H1 (cell line): ENCODE measurements at regions not wholly inside any gene's neighbourhood (a gene's known extent, or its start where the extent isn't known, plus 50 kb on each side); places are given as distances from the start of the nearest gene placed in this dataset.

Experiments
- CTCF ChIA-PET: fragments of 300-600 bp; sonication (Branson Sonifier 250); formaldehyde crosslinking; loops from one replicate; lab custom pipeline; 2021; ENCODE audit not compliant: partially characterized antibody; lab: Charles Lee
- POLR2A ChIA-PET: fragments of 300-600 bp; sonication (Branson Sonifier 250); formaldehyde crosslinking; loops from one replicate; lab custom pipeline; 2021; ENCODE audit warnings: inconsistent platforms; ENCODE audit not compliant: partially characterized antibody; lab: Charles Lee
- DNase-seq, 2 experiments: peaks; one replicate each; pipeline versions ENCODE4 v3.0.0 to v3.0.0-alpha.2; 2010 to 2022; ENCODE audit warnings: low spot score in 2 of 2, low read depth in 1 of 2, mixed read lengths in 1 of 2
- FAIRE-seq: peaks from 2 replicates; lab custom pipeline; 2011; peaks lifted over from hg19 to GRCh38; lab: Jason Lieb, UNC
- H2AFZ ChIP-seq: 2 replicates; pipeline ENCODE4 v1.8.1; 2012; ENCODE audit warnings: low read length, inconsistent platforms
- H2AK5ac ChIP-seq: 2 replicates; pipeline ENCODE4 v1.6.1; 2013; ENCODE audit warnings: low read depth, low read length
- H2BK120ac ChIP-seq: replicated peaks from 2 replicates; pipeline ENCODE3; 2013; ENCODE audit warnings: low read depth, low read length, inconsistent platforms
- H2BK12ac ChIP-seq: 2 replicates; pipeline ENCODE4 v1.6.1; 2013; ENCODE audit warnings: low read depth, low read length
- H2BK15ac ChIP-seq: 2 replicates; pipeline ENCODE4 v1.6.1; 2013; ENCODE audit warnings: low read length
- H2BK20ac ChIP-seq: 2 replicates; pipeline ENCODE4 v1.6.1; 2013; ENCODE audit warnings: low read length
- H2BK5ac ChIP-seq: 2 replicates; pipeline ENCODE4 v1.6.1; 2013; ENCODE audit warnings: low read depth, low read length
- H3K14ac ChIP-seq: 2 replicates; pipeline ENCODE4 v1.6.1; 2013; ENCODE audit warnings: inconsistent platforms; ENCODE audit not compliant: insufficient read length
- H3K18ac ChIP-seq: 2 replicates; pipeline ENCODE4 v1.6.1; 2013; ENCODE audit warnings: low read length; ENCODE audit errors: extremely low read depth
- H3K23ac ChIP-seq: 2 replicates; pipeline ENCODE4 v1.6.1; 2013; ENCODE audit warnings: inconsistent platforms; ENCODE audit not compliant: insufficient read length
- H3K23me2 ChIP-seq: 2 replicates; pipeline ENCODE4 v1.6.1; 2013; ENCODE audit warnings: low read depth, low read length
- H3K27ac ChIP-seq: 2 replicates; pipeline ENCODE4 v1.6.1; 2011; ENCODE audit warnings: low read depth, low read length, inconsistent platforms
- H3K27me3 ChIP-seq, 4 experiments: replicated peaks in 1 of 4; 1 replicate in 1 of 4; 2 replicates in 3 of 4; pipeline versions ENCODE4 v1.6.1 to v1.8.1; 2011 to 2013; ENCODE audit warnings: low read length in 3 of 4, mild to moderate bottlenecking in 3 of 4, inconsistent platforms in 2 of 4, mixed read lengths in 2 of 4, moderate library complexity in 1 of 4; ENCODE audit not compliant: control insufficient read depth in 3 of 4, insufficient read depth in 3 of 4; ENCODE audit errors: extremely low read depth in 1 of 4
- H3K36me3 ChIP-seq, 4 experiments: 2 replicates each; pipeline versions ENCODE4 v1.6.1 to v1.8.1; 2011 to 2013; ENCODE audit warnings: mild to moderate bottlenecking in 4 of 4, low read length in 3 of 4, moderate library complexity in 2 of 4, control low read depth in 1 of 4, inconsistent platforms in 1 of 4; ENCODE audit not compliant: insufficient read depth in 4 of 4, control insufficient read depth in 2 of 4
- H3K4ac ChIP-seq: replicated peaks from 2 replicates; pipeline ENCODE3; 2013; ENCODE audit warnings: low read length, low read depth, mixed read lengths, inconsistent platforms; ENCODE audit not compliant: insufficient read length
- H3K4me1 ChIP-seq, 4 experiments: replicated peaks in 1 of 4; 1 replicate in 1 of 4; 2 replicates in 3 of 4; pipeline versions ENCODE4 v1.6.1 to v1.8.1; 2011 to 2013; ENCODE audit warnings: low read length in 3 of 4, inconsistent platforms in 2 of 4, mixed read lengths in 1 of 4; ENCODE audit not compliant: insufficient read depth in 4 of 4, control insufficient read depth in 3 of 4
- H3K4me2 ChIP-seq, 2 experiments: 2 replicates each; pipeline versions ENCODE4 v1.6.1 to v1.8.1; 2011 to 2013; ENCODE audit warnings: low read depth in 2 of 2, low read length in 2 of 2, control low read depth in 1 of 2, inconsistent platforms in 1 of 2, mild to moderate bottlenecking in 1 of 2; ENCODE audit not compliant: insufficient read depth in 1 of 2
- H3K4me3 ChIP-seq, 4 experiments: fragments of 200-600, 300-600 bp in 1 of 4; sonication (generic), shearing (Covaris generic), sonication (Bioruptor Twin) in 1 of 4; 2 replicates each; pipeline versions ENCODE4 v1.5.1 to v1.8.1; 2011 to 2016; ENCODE audit warnings: low read length in 4 of 4, low read depth in 3 of 4, control low read depth in 2 of 4, inconsistent platforms in 2 of 4, mild to moderate bottlenecking in 2 of 4, mixed read lengths in 1 of 4, moderate library complexity in 1 of 4; ENCODE audit not compliant: insufficient read depth in 2 of 4; ENCODE audit errors: extremely low read depth in 1 of 4
- H3K56ac ChIP-seq: replicated peaks from 2 replicates; pipeline ENCODE3; 2013; ENCODE audit warnings: low read depth, mild to moderate bottlenecking, mixed read lengths, low read length, inconsistent platforms; ENCODE audit not compliant: insufficient read length
- H3K79me1 ChIP-seq: 2 replicates; pipeline ENCODE4 v1.6.1; 2013; ENCODE audit warnings: low read depth, low read length, control low read depth
- H3K79me2 ChIP-seq, 2 experiments: 2 replicates each; pipeline versions ENCODE4 v1.6.1 to v1.8.1; 2012 to 2013; ENCODE audit warnings: low read length in 2 of 2, mild to moderate bottlenecking in 2 of 2, inconsistent platforms in 1 of 2; ENCODE audit not compliant: insufficient read depth in 2 of 2, control insufficient read depth in 1 of 2
- H3K9ac ChIP-seq, 4 experiments: replicated peaks in 1 of 4; 1 replicate in 1 of 4; 2 replicates in 3 of 4; pipeline versions ENCODE4 v1.6.1 to v1.8.1; 2011 to 2013; ENCODE audit warnings: low read depth in 3 of 4, low read length in 3 of 4, control low read depth in 2 of 4, mild to moderate bottlenecking in 2 of 4, moderate library complexity in 2 of 4, inconsistent platforms in 1 of 4; ENCODE audit errors: extremely low read depth in 1 of 4
- H3K9me3 ChIP-seq, 2 experiments: 2 replicates each; pipeline versions ENCODE4 v1.6.1 to v1.8.1; 2012 to 2013; ENCODE audit warnings: mild to moderate bottlenecking in 2 of 2, moderate library complexity in 2 of 2, control low read depth in 1 of 2, inconsistent platforms in 1 of 2, low read depth in 1 of 2, low read length in 1 of 2, mixed read lengths in 1 of 2; ENCODE audit not compliant: insufficient read depth in 2 of 2
- H4K20me1 ChIP-seq, 2 experiments: replicated peaks in 1 of 2; 2 replicates each; pipeline versions ENCODE3 to v1.8.1; 2011 to 2013; ENCODE audit warnings: inconsistent platforms in 2 of 2, low read length in 2 of 2, mild to moderate bottlenecking in 1 of 2; ENCODE audit not compliant: insufficient read depth in 2 of 2, control insufficient read depth in 1 of 2
- H4K5ac ChIP-seq: 2 replicates; pipeline ENCODE4 v1.6.1; 2013; ENCODE audit warnings: low read length, low read depth, mixed read lengths, inconsistent platforms; ENCODE audit not compliant: insufficient read length
- H4K8ac ChIP-seq: 2 replicates; pipeline ENCODE4 v1.8.0; 2013; ENCODE audit warnings: mild to moderate bottlenecking, moderate library complexity, low read length, inconsistent platforms; ENCODE audit not compliant: insufficient read depth; ENCODE audit errors: extremely low read depth
- H4K91ac ChIP-seq: replicated peaks from 2 replicates; pipeline ENCODE3; 2013; ENCODE audit warnings: low read length, mixed read lengths, inconsistent platforms; ENCODE audit not compliant: insufficient read length
- WGBS, 2 experiments: shearing (Covaris generic) in 1 of 2; methylation state at CpG; one replicate each; pipeline versions ENCODE4 v1.1.6 to v1.1.7; 2013 to 2015; ENCODE audit warnings: low lambda C conversion rate in 2 of 2, mixed read lengths in 2 of 2, inconsistent platforms in 1 of 2, low coverage in 1 of 2, missing lambda C conversion rate in 1 of 2; ENCODE audit not compliant: insufficient replicate concordance in 2 of 2, insufficient coverage in 1 of 2, insufficient read length in 1 of 2; ENCODE audit errors: extremely low coverage in 1 of 2, missing lambda C conversion rate in 1 of 2; 5-methylcytosine and 5-hydroxymethylcytosine counted together

GRCh38 chr16:86211800-86212199 lies 298.5 kb upstream of the FOXF1 start:
- H4K20me1 ChIP-seq, result no peaks in the 10 kb centered on the region

More at GRCh38 chr16:86211800-86212199, 298.5 kb upstream of the FOXF1 start:
- Histone ChIP-seq H2AFZ (no peak overlapping the region), H3K14ac (no peak overlapping the region), H3K18ac (no peak overlapping the region), H3K4ac (no peak overlapping the region), H4K5ac (no peak overlapping the region), H2BK15ac (no peak overlapping the region), H3K27ac (no peak overlapping the region), H3K79me2 (no peaks in the 10 kb centered on the region), H2BK12ac (no peak overlapping the region), H2AK5ac (no peak overlapping the region), H3K9ac (no peak overlapping the region), H3K79me1 (no peaks in the 10 kb centered on the region; the same call in none of the 2 replicates), H4K91ac (no peak overlapping the region), H3K23ac (no peak overlapping the region), H3K27me3 (no peaks in the 10 kb centered on the region; a peak in 1 of 7 replicates), H3K9me3 (peaks cover 0 to 3% of the 10 kb centered on the region in 2 experiments; a peak in 1 of 4 replicates), H2BK120ac (no peak overlapping the region), H2BK5ac (no peak overlapping the region), H3K4me1 (no peaks in the 10 kb centered on the region), H2BK20ac (no peak overlapping the region), H3K4me3 (no peak overlapping the region), H4K8ac (no peak overlapping the region), H3K36me3 (no peaks in the 10 kb centered on the region), H3K4me2 (no peak overlapping the region), H3K23me2 (no peaks in the 10 kb centered on the region), H3K56ac (no peak overlapping the region)
- ChIA-PET POLR2A (no interaction called here), CTCF (interaction anchor here (0.7 to 2.8 kb wide), 3 partner anchors 8 to 41 kb away, joined by 3 to 10 read pairs (median 10); no protein-coding TSS in a partner anchor)
- DNase-seq (no peak), FAIRE-seq (no peak)
- 85% methylated on average over 6 of the region's 6 CpGs; no CpG with 5 or more reads in 1 of the 2 experiments for WGBS, 2 experiments
